ENCODE measurements at regions not wholly inside any gene's neighbourhood (a gene's known extent, or its start where the extent isn't known, plus 50 kb on each side); places are given as distances from the start of the nearest gene placed in this dataset.

DNA sequence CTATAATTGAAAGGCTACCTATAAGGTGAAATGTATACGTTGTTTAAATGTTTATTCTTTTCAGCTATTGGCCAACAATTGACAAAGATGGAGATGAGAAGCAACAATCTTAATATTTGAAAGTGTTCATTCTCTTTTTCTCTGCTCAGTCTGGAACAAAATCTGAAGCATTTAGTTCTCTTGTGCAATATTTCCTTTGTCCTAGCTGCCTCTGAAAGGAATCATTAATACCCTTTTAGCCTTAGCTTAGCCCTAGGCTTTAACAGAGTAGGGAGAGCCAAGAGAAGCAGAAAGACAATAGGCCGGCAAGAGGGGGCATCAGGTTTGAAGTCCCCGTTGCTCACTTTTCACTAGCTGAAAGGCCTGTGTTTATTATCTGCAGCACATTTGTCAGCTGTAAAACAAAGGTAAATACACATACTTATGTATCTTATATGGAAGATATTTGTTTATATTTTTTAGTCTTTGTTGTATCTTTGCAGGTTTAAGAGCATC is 422.5 kb upstream of the SEMA6D start:
- no peak for TF ChIP-seq RAD21 (IDR thresholded peaks at IDR 0.05; ENCODE audit: insufficient read depth, low read depth, low read length)
- no peak for TF ChIP-seq POU2F2 (IDR thresholded peaks at IDR 0.05; ENCODE audit: borderline replicate concordance, low read depth, low read length)
- no peak for TF ChIP-seq HDAC2 (IDR thresholded peaks at IDR 0.05)
- TF ChIP-seq POLR2A (IDR thresholded peaks at IDR 0.05; ENCODE audit: low read depth, low read length): no peak
- no peak for TF ChIP-seq TBL1XR1 (IDR thresholded peaks at IDR 0.05; ENCODE audit: low read depth, low read length)
- TF ChIP-seq SRF (IDR thresholded peaks at IDR 0.05; ENCODE audit: low read depth in 2 of 2, low read length in 2 of 2): no peak
- TF ChIP-seq TAF1 (IDR thresholded peaks at IDR 0.05; ENCODE audit: borderline replicate concordance, low read depth, low read length): no peak
- TF ChIP-seq ZBED1 (IDR thresholded peaks at IDR 0.05; ENCODE audit: borderline replicate concordance): no peak
- TF ChIP-seq, protein P1, sequence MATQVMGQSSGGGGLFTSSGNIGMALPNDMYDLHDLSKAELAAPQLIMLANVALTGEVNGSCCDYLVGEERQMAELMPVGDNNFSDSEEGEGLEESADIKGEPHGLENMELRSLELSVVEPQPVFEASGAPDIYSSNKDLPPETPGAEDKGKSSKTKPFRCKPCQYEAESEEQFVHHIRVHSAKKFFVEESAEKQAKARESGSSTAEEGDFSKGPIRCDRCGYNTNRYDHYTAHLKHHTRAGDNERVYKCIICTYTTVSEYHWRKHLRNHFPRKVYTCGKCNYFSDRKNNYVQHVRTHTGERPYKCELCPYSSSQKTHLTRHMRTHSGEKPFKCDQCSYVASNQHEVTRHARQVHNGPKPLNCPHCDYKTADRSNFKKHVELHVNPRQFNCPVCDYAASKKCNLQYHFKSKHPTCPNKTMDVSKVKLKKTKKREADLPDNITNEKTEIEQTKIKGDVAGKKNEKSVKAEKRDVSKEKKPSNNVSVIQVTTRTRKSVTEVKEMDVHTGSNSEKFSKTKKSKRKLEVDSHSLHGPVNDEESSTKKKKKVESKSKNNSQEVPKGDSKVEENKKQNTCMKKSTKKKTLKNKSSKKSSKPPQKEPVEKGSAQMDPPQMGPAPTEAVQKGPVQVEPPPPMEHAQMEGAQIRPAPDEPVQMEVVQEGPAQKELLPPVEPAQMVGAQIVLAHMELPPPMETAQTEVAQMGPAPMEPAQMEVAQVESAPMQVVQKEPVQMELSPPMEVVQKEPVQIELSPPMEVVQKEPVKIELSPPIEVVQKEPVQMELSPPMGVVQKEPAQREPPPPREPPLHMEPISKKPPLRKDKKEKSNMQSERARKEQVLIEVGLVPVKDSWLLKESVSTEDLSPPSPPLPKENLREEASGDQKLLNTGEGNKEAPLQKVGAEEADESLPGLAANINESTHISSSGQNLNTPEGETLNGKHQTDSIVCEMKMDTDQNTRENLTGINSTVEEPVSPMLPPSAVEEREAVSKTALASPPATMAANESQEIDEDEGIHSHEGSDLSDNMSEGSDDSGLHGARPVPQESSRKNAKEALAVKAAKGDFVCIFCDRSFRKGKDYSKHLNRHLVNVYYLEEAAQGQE (IDR thresholded peaks at IDR 0.05; ENCODE audit: low read depth, low read length): no peak

Data from GM12878 (cell line).